ENCODE measurements at regions not wholly inside any gene's neighbourhood (a gene's known extent, or its start where the extent isn't known, plus 50 kb on each side); places are given as distances from the start of the nearest gene placed in this dataset.
"Not testable (repeated sequence)": the region's sequence is repeated elsewhere in the genome, so short reads cannot be mapped to it uniquely, and the experiment has no call there.

DNA sequence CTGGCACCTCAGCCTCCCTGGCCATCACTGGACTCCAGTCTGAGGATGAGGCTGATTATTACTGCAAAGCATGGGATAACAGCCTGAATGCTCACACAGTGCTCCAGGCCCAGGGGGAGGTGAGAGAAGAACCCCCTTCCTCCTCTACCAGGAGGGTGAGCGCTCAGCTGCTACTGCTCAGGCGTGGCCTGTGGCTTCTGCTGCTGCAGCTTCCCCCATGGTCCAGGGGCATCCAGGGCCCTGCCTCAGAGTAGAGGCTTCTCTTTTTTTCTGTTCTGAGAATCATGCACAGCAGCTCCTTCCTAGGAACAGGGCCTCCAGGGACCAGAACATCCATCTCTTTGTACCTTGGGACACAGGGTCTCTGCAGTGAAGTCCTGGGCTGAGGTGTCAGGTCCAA is 83.1 kb downstream of the VPREB1 start:
- no peaks in the 10 kb centered on the region for H3K4me1 ChIP-seq (ENCODE audit: insufficient read depth, low read length)
- WGBS = 100% methylated on average over 2 of the region's 2 CpGs

DNA sequence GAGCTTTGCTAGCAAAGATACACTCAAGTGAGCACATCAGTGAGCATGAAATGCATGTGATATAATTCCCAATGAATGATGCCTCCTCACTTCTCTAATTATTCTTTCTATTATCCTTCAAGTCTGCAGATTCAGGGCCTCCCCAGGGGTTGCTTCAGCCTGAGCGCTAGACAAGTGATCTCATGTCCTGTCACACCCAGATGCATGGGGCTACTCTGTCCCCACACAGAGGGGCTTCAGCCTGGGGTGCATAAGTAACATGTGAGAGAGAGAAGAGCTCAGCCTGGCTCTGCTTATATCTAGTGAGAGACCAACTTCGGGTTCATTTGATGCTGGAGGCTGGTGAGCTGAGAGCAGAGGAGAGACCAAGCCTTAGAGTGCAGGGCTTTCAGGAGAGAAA is 85.2 kb downstream of the VPREB1 start:
- Histone ChIP-seq H3K4me1 (ENCODE audit: insufficient read depth, low read length) (no peaks in the 10 kb centered on the region), H3K27me3 (ENCODE audit: insufficient read depth, low read length) (peaks cover 100% of the 10 kb centered on the region), H3K9me3 (ENCODE audit: insufficient read depth, low read depth, low read length) (no peaks in the 10 kb centered on the region), H3K36me3 (ENCODE audit: insufficient read depth, low read length) (no peaks in the 10 kb centered on the region), H3K9ac (ENCODE audit: low read depth, low read length) (no peak overlapping the region), H3K4me3 (ENCODE audit: low read length) (no peak overlapping the region), H3K27ac (ENCODE audit: low read depth, low read length) (no peak overlapping the region)
- 88% methylated on average over 2 of the region's 2 CpGs for WGBS

More for the DNA sequence above, 83.1 kb downstream of the VPREB1 start:
- Histone ChIP-seq H3K9me3 (ENCODE audit: insufficient read depth, low read depth, low read length) (no peaks in the 10 kb centered on the region), H3K36me3 (ENCODE audit: insufficient read depth, low read length) (no peaks in the 10 kb centered on the region), H3K4me3 (ENCODE audit: low read length) (no peak overlapping the region), H3K27me3 (ENCODE audit: insufficient read depth, low read length) (peaks cover 100% of the 10 kb centered on the region), H3K9ac (ENCODE audit: low read depth, low read length) (no peak overlapping the region), H3K27ac (ENCODE audit: low read depth, low read length) (no peak overlapping the region)

DNA sequence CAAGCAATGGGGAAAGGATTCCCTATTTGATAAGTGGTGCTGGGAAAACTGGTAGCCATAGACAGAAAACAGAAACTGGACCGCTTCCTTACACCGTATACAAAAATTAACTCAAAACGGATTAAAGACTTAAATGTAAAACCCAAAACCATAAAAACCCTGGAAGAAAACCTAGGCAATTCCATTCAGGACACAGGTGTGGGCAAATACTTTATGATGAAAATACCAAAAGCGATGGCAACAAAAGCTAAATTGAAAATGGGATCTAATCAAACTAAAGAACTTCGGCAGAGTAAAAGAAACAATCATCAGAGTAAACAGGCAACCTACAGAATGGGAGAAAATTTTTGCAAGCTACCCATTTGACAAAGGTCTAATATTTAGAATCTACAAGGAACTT is 91.1 kb downstream of the VPREB1 start:
- not testable (repeated sequence) for H3K4me3 ChIP-seq (ENCODE audit: low read length); H3K4me1 ChIP-seq (ENCODE audit: insufficient read depth, low read length); H3K27ac ChIP-seq (ENCODE audit: low read depth, low read length); H3K36me3 ChIP-seq (ENCODE audit: insufficient read depth, low read length); H3K9me3 ChIP-seq (ENCODE audit: insufficient read depth, low read depth, low read length); H3K9ac ChIP-seq (ENCODE audit: low read depth, low read length)
- WGBS = 72% methylated on average over 5 of the region's 5 CpGs
- H3K27me3 ChIP-seq (ENCODE audit: insufficient read depth, low read length) = peaks cover 100% of the 10 kb centered on the region

DNA sequence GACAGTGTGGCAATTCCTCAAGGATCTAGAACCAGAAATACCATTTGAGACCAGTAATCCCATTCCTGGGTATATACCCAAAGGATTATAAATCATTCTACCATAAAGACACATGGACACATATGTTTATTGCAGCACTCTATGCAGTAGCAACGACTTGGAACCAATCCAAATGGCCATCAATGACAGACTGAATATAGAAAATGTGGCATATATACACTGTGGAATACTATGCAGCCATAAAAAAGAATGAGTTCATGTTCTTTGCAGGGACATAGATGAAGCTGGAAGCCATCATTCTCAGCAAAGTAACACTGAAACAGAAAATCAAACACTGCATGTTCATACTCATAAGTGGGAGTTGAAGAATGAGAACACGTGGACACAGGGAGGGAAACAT is 91.7 kb downstream of the VPREB1 start:
- H3K27me3 ChIP-seq (ENCODE audit: insufficient read depth, low read length) = peaks cover 100% of the 10 kb centered on the region
- 41% methylated on average over 2 of the region's 2 CpGs for WGBS
- not testable (repeated sequence) for H3K4me1 ChIP-seq (ENCODE audit: insufficient read depth, low read length); H3K9ac ChIP-seq (ENCODE audit: low read depth, low read length); H3K9me3 ChIP-seq (ENCODE audit: insufficient read depth, low read depth, low read length); H3K4me3 ChIP-seq (ENCODE audit: low read length); H3K27ac ChIP-seq (ENCODE audit: low read depth, low read length); H3K36me3 ChIP-seq (ENCODE audit: insufficient read depth, low read length)

DNA sequence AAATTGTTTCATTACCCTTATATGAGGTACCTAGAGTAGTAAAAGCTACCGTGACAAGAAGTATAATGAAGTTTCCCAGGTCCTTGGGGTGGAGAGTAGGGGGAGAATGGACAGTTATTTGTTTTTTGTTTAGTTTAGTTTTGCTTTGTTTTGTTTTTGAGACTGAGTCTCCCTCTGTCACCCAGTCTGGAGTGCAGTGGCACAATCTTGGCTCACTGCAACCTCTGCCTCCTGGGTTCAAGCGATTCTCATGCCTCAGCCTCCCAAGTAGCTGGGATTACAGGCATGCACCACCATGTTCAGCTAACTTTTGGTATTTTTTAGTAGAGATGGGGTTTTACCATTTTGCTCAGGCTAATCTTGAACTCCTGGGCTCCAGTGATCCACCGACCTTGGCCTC is 94.2 kb downstream of the VPREB1 start:
- not testable (repeated sequence) for H3K9me3 ChIP-seq (ENCODE audit: insufficient read depth, low read depth, low read length); H3K4me3 ChIP-seq (ENCODE audit: low read length); H3K27ac ChIP-seq (ENCODE audit: low read depth, low read length); H3K4me1 ChIP-seq (ENCODE audit: insufficient read depth, low read length); H3K36me3 ChIP-seq (ENCODE audit: insufficient read depth, low read length); H3K9ac ChIP-seq (ENCODE audit: low read depth, low read length)
- WGBS = 72% methylated on average over 3 of the region's 3 CpGs
- peaks cover 98% of the 10 kb centered on the region for H3K27me3 ChIP-seq (ENCODE audit: insufficient read depth, low read length)

DNA sequence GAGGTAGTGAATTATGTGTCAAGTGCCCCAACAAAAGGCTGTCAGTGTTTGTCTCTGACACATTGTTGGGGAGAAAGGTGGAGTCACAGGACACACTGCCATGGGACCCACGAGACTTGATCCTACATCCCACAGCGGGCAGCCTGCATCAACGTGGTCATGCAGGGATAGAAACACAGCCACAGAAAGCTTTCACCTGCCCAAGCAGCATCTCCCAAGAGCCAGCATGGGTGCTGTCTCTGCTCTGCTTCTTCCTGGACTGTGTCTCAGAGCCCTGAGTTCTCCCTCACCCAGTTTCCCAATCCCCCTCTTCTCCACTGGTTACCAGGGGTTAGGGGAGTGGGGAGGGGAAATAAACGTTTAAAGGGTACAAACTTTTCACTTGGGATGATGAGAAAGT is 97.2 kb downstream of the VPREB1 start:
- no peak overlapping the region for H3K4me3 ChIP-seq (ENCODE audit: low read length)
- WGBS = 68% methylated on average over 4 of the region's 4 CpGs
- no peaks in the 10 kb centered on the region for H3K9me3 ChIP-seq (ENCODE audit: insufficient read depth, low read depth, low read length)
- H3K36me3 ChIP-seq (ENCODE audit: insufficient read depth, low read length) = no peaks in the 10 kb centered on the region
- no peak overlapping the region for H3K27ac ChIP-seq (ENCODE audit: low read depth, low read length)
- no peaks in the 10 kb centered on the region for H3K4me1 ChIP-seq (ENCODE audit: insufficient read depth, low read length)
- no peak overlapping the region for H3K9ac ChIP-seq (ENCODE audit: low read depth, low read length)
- peaks cover 98% of the 10 kb centered on the region for H3K27me3 ChIP-seq (ENCODE audit: insufficient read depth, low read length)

DNA sequence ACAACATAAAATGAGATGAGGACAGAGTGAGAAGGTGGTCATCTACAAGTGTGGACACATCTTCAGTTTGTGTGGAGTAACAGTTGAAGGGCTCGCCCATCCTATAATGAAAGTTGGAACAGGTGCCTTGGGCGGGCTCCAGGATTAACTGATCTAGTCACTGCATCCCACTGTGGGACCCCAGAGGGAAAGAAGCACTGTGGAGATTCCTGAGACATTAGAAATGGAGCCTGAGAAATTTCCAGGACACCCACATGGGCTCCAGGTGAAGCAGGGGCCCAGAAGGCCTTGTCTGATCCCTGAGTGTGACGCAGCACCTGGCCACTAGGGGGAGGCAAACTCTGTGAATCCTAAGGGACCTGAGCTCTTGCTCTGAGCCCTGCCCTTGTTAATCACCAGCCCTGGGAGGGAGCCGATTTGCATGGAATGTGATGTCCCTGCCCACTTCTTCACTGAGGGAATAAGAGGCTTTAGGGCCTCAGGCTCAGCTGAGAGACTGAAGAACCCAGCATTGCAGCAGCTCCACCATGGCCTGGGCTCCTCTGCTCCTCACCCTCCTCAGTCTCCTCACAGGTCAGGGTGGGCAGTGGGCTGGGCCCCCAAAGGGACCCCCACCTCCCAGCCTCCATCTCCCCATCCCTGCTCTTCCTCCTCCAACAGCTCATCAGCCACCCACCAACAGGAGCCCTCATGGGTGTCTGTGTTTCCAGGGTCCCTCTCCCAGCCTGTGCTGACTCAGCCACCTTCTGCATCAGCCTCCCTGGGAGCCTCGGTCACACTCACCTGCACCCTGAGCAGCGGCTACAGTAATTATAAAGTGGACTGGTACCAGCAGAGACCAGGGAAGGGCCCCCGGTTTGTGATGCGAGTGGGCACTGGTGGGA is 98.4 kb downstream of the VPREB1 start:
- Histone ChIP-seq H3K4me3 (ENCODE audit: low read length) (no peak overlapping the region), H3K36me3 (ENCODE audit: insufficient read depth, low read length) (no peaks in the 10 kb centered on the region), H3K27me3 (ENCODE audit: insufficient read depth, low read length) (peaks cover 97% of the 10 kb centered on the region), H3K4me1 (ENCODE audit: insufficient read depth, low read length) (no peaks in the 10 kb centered on the region; the same call in 1 of the 2 replicates), H3K9ac (ENCODE audit: low read depth, low read length) (no peak overlapping the region), H3K27ac (ENCODE audit: low read depth, low read length) (no peak overlapping the region), H3K9me3 (ENCODE audit: insufficient read depth, low read depth, low read length) (no peaks in the 10 kb centered on the region)
- WGBS = 66% methylated on average over 8 of the region's 8 CpGs

DNA sequence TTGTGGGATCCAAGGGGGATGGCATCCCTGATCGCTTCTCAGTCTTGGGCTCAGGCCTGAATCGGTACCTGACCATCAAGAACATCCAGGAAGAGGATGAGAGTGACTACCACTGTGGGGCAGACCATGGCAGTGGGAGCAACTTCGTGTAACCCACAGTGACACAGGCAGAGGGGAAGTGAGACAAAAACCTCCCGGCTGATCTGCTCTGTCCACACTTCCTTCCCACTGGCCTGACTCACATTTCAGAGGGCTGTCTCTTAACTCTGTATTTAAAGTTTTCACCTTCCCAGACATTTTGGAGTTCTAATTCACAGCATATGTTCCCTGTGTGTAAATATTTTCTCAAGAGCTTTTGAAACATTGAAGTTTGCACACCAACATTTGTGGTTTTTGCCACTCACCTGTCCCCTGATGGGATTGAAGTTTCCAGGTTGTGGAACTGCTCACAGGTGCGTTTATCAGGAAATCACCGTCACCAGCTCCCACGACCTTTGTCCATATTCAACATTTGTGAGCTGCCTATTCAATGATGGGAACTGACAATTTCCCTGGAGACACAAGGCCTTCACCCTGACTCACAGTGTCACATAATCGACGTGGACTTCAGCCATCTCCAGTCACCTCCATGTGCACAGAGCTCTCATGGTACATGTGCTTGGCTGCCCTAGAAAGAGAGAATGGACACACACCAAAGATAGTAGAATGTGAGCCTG is 99.2 kb downstream of the VPREB1 start:
- WGBS = 86% methylated on average over 9 of the region's 9 CpGs
- no peaks in the 10 kb centered on the region for H3K9me3 ChIP-seq (ENCODE audit: insufficient read depth, low read depth, low read length)
- H3K4me1 ChIP-seq (ENCODE audit: insufficient read depth, low read length) = peaks cover 6% of the 10 kb centered on the region; the same call in 1 of the 2 replicates
- no peaks in the 10 kb centered on the region for H3K36me3 ChIP-seq (ENCODE audit: insufficient read depth, low read length)
- no peak overlapping the region for H3K4me3 ChIP-seq (ENCODE audit: low read length)
- peaks cover 97% of the 10 kb centered on the region for H3K27me3 ChIP-seq (ENCODE audit: insufficient read depth, low read length)
- H3K27ac ChIP-seq (ENCODE audit: low read depth, low read length) = no peak overlapping the region
- no peak overlapping the region for H3K9ac ChIP-seq (ENCODE audit: low read depth, low read length)

DNA sequence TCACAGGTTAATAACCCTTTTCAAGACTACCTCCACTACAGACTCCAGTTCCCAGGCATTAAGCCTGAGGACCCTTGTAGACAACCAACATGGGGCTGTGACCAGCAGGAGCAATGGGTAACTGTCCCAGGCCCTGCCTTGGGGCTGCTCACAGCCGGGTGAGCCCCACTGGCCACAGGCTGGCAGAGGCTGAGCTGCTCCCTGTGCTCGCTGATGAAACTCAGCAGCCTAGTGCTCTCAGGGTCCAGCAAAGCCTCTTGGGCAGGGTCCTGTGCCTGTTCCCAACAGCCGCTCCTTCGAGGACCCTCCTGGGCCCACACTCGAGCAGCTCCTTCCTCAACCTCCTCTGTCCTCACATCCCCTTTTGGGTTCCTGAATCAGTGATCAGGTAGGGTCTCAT is 99.8 kb downstream of the VPREB1 start:
- Histone ChIP-seq H3K4me3 (ENCODE audit: low read length) (no peak overlapping the region), H3K27me3 (ENCODE audit: insufficient read depth, low read length) (peaks cover 97% of the 10 kb centered on the region), H3K4me1 (ENCODE audit: insufficient read depth, low read length) (peaks cover 13% of the 10 kb centered on the region; the same call in 1 of the 2 replicates), H3K9me3 (ENCODE audit: insufficient read depth, low read depth, low read length) (no peaks in the 10 kb centered on the region), H3K27ac (ENCODE audit: low read depth, low read length) (no peak overlapping the region), H3K36me3 (ENCODE audit: insufficient read depth, low read length) (no peaks in the 10 kb centered on the region), H3K9ac (ENCODE audit: low read depth, low read length) (no peak overlapping the region)
- WGBS = 85% methylated on average over 5 of the region's 5 CpGs

DNA sequence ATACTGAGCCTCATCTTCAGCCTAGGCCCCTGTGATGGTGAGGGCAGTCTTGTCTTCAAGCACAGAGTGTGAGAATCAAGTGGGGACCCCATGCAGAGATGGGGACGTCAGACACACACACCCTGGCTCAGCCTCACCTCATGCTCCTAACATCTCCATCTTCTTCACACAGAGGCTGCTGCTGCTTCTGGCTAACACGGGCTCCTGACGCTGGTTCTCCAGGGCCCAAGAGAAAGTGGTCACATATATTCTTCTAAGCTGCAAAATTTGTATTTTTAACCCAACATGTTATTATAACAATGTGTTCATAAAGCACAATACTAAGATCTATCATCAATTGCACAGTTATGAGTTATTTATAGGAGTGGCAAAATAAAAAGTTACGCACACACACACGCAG is 101.2 kb downstream of the VPREB1 start:
- Histone ChIP-seq H3K4me3 (ENCODE audit: low read length) (no peak overlapping the region), H3K9ac (ENCODE audit: low read depth, low read length) (no peak overlapping the region), H3K9me3 (ENCODE audit: insufficient read depth, low read depth, low read length) (no peaks in the 10 kb centered on the region), H3K27ac (ENCODE audit: low read depth, low read length) (no peak overlapping the region), H3K36me3 (ENCODE audit: insufficient read depth, low read length) (no peaks in the 10 kb centered on the region), H3K4me1 (ENCODE audit: insufficient read depth, low read length) (peaks cover 21% of the 10 kb centered on the region), H3K27me3 (ENCODE audit: insufficient read depth, low read length) (peaks cover 97% of the 10 kb centered on the region)
- WGBS = 74% methylated on average over 3 of the region's 5 CpGs

DNA sequence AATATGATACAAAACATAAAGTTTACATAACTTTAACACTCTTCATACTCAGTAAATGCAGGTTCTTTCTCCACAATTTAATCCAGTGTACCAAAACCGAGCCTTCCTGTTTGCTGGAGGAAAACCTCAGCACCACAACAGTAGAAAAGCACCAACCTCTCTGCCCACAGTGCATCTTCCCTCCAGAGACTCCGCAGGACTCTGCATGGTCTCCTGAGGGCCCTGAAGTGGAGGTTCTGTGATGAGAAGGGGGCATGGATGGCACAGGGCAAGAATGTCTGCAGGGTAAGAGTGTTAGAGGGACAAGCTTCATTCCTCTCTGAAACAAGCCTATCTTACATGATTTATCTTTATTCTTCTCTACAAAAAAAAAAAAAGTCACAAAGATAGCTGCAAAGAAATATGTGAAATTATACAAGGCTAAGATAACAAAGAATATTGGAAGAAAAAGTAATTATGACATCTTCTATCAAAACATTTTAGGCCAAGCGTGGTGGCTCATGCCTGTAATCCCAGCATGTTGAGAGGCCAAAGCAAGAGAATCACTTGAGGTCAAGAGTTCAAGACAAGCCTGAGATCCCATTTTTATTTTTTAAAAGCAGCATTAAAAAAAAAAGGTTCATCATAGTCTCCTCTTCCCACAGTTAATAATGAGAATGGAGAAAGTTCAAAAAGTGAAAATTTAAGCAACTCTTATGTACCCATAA is 102.0 kb downstream of the VPREB1 start:
- Histone ChIP-seq H3K9me3 (ENCODE audit: insufficient read depth, low read depth, low read length) (no peaks in the 10 kb centered on the region), H3K27me3 (ENCODE audit: insufficient read depth, low read length) (peaks cover 97% of the 10 kb centered on the region), H3K36me3 (ENCODE audit: insufficient read depth, low read length) (no peaks in the 10 kb centered on the region), H3K4me3 (ENCODE audit: low read length) (no peak overlapping the region), H3K9ac (ENCODE audit: low read depth, low read length) (no peak overlapping the region), H3K4me1 (ENCODE audit: insufficient read depth, low read length) (peaks cover 21% of the 10 kb centered on the region), H3K27ac (ENCODE audit: low read depth, low read length) (no peak overlapping the region)
- 97% methylated on average over 3 of the region's 3 CpGs for WGBS

Data from HUES64 (cell line).